GM23248 (cell line): ENCODE measurements at regions not wholly inside any gene's neighbourhood (a gene's known extent, or its start where the extent isn't known, plus 50 kb on each side); places are given as distances from the start of the nearest gene placed in this dataset.

Source experiments
- EZH2 ChIP-seq: fragments of 200-600 bp; sonication (generic); IDR thresholded peaks from 2 replicates; pipeline ENCODE4 v1.6.1; 2018; ENCODE audit warnings: antibody characterized with exemption, mild to moderate bottlenecking; ENCODE audit not compliant: insufficient read depth, poor library complexity, severe bottlenecking
- EZH2phosphoT487 ChIP-seq: fragments of 200-600 bp; sonication (generic); IDR thresholded peaks from 2 replicates; pipeline ENCODE4 v1.6.1; 2018; ENCODE audit warnings: antibody characterized with exemption, moderate library complexity, mild to moderate bottlenecking, low read depth; ENCODE audit not compliant: insufficient read depth

GRCh38 chr7:25031007-25031406 lies 51.0 kb upstream of the OSBPL3 start:
- TF ChIP-seq EZH2 = no peak
- no peak for TF ChIP-seq EZH2phosphoT487
